Fibroblast of the conjunctiva (primary cell): ENCODE measurements at regions not wholly inside any gene's neighbourhood (a gene's known extent, or its start where the extent isn't known, plus 50 kb on each side); places are given as distances from the start of the nearest gene placed in this dataset.

Experiments used
- DNase-seq: peaks from one replicate; pipeline ENCODE4 v3.0.0-alpha.2; 2010; ENCODE audit warnings: low read depth

DNA sequence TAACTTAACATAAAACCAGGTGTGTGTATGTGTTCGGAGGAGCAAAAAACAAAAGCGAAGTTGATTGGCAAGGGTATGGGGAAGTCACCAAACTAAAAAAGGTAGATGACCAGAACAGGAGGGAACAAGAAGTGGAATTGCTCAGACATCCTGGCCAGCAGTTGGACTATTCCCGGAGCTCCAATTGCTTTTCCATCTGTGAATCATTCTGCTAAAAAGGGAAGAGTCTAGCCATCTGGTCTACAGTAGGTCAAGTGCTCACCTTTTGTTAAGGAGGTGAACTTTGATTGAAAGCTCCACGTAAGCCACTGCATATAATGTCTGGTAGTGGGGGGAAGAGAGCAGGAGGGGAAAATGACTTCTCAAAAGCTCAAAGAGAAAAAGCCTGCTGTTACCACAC is 50.0 kb upstream of the BET1 start:
- DNase-seq = no peak

DNA sequence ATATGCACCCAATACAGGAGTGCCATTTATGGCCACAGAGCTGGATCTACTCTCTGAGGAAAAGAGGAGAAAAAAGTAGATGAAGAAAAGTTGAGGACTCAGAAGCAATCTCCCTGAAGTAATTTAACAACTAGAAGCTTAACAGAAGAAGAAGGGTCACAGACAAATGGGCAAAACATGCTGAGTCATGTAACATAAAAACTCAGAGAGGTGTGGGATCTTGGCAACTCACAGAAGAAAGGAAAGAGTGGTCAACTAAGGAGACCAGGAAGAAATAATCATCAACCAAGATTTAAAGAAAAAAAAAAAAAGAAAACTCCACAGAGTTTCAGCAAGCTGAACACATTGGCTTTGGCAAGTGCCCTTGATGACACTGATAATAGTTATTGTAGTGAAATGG is 51.8 kb upstream of the BET1 start:
- DNase-seq = no peak

DNA sequence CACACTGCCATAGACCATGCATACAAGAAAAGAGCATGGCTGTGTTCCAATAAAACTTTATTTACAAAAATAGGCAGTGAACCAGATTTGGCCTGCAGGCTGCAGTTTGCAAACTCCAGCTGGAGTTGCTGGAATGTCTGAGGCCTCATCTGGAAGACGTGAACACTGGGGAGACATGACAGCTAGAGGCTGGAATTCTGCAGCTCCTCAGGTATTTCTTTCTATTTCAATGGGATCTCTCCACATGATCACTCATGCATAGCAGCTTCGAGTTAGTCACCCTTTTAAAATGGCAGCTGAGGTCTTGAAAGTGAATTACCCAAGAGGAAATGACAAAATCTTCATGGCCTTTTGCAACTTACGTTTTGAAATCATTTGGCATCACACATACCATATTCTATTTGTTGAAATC is 52.6 kb upstream of the BET1 start:
- no peak for DNase-seq

DNA sequence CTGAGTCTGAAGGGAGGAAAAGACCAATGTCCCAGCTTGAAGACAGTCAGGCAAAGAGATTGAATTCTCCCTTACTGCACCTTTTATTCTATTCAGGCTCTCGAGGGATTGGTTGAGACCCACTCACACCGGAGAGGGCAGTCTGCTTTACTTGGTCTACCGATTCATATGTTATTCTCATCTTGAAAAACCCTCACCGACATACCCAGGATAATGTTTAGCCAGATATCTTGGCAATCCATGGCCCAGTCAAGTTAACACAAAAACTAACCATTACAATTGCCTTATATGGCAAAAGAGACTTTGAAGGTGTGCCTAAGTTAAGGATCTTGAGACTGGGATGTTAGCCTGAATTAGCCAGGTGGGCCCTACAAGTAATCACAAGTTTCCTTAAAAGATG is 53.8 kb upstream of the BET1 start:
- DNase-seq = no peak

DNA sequence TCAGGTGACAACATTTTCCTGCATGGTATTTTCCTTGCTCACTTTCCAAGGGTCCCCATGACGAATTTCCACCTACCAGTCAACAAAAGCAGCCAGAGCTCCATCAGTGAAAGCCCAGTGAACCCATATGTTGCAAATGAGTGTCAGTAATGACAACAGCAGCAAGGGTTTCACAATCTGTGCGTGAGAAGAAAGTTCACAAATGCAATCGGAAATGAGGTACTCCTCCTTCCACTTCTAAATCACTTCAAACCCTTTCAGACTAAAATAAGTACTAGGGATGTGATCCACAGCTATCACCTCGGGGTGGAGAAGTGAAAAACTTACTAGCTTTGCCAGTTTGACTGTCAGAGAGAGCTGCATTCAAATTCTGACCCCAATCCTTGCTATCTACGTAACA is 55.6 kb upstream of the BET1 start:
- DNase-seq = no peak

DNA sequence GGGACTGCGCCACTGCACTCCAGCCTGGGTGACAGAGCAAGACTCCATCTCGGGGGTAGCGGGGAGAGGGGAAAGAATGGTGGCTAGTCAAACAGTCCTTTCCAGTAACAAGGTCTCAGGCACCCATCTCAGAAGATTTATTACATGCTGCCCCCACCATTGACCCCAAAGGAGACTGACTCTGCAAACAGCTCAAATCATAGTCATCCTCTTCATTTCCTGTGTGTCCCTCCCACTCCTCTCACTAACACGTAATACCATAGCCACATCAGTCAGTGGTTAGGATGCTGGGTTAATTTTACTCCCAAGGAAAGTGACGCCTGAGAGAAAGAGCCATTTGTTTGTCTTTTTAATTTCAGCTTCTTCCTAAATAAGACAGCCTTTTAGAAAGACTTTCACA is 56.6 kb upstream of the BET1 start:
- DNase-seq = no peak

DNA sequence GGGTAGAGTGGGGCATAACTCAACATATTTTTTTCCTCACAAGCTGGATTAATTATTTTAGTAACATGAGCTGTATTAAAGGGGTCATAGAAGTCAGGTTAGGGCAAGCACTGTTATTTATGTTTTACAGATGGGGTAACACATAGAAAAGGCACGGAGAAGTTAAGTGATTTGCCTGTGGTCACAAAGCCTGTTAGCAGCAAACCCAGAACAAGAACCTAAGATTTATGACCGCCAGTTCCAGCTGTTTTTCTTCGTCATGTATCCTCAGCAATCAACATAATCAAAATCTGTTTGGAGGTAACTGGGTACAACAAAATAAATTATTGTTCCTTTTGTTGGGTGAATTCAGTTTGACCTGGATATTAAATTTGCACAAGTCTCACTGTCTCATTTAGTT is 57.2 kb upstream of the BET1 start:
- DNase-seq = no peak

DNA sequence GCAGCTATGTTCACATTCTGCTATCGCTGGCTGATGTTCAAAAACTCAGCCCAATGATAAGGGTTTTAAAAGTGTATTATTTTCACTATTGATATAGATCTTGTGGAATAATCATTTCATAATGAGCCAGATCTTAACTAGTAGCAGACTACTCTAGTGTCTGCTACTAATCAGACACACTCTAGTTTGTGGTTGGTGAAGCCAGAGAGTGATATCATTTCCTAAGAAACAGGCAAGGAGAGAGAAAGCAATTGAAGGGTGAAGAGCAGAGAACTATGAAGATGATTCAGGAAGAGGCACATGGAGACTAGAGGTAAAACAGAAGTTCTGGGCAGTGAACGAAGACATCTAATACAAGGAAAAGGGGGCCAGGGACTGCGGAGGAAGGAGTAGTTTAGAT is 58.2 kb upstream of the BET1 start:
- DNase-seq = no peak

DNA sequence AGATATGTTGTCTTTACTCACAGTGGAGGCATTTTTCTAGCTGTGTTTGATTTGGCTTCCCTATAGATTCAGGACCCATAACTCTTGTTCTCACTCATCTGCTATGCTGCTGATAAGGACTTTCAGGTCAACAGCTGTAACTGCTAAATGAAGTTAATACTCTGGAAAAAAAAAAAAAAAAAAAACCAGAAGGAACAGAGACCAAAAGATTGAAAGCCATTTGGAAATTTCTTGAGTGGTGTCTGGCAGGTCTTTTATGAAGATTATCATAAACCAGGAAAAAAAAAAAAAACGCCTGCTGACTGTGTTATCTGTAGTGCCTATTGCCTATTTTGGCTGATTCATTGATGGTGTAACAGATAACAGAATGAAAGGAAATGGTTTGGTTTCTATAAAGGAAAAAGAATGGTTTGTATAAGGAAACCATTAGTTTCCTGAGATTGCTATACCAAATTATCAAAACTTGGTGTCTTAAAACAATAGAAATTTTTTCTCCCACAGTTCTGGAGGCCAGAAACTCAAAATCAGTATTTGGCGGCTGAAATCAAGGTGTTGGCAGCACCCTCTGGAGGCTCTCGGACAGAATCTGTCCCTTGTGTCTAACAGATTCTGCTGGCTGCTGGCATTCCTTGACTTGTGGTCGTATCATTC is 60.5 kb upstream of the BET1 start:
- no peak for DNase-seq

DNA sequence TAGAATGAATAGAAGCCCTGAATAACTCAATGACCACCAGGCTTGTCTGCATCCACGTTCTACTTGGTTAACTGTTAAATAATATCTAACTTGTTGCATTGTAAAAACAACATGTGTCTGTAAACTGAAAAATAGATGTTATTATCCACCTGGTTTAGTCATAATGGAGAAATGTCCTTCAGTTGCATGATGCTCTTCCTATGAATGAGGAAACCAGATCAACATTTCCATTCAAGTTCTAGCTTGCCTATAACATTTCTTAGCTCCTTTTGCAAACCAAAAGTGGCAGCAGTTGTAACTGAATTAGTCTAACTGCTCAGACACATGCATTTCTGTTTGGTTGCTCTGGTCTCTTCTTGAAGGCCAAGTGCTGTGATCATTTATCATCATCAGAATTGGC is 62.9 kb upstream of the BET1 start:
- no peak for DNase-seq

DNA sequence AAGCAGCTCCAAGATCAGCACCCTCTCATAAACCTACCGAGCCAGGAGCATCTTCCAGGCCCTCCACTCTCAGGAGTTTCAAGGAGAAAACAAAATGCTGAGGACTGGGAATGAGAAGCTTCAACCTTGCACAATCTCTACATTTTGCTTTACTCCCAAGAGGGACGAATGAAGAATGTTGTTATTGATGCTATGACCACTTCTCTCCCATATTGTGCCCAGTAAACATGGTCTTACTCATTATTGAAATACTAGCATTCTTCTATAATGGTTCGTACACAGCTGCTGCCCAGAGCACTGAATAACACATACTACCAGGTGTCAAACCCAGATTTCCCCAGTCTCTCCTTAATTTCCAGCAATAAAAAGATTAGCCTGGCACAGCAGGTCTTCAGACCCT is 63.4 kb upstream of the BET1 start:
- DNase-seq = no peak

DNA sequence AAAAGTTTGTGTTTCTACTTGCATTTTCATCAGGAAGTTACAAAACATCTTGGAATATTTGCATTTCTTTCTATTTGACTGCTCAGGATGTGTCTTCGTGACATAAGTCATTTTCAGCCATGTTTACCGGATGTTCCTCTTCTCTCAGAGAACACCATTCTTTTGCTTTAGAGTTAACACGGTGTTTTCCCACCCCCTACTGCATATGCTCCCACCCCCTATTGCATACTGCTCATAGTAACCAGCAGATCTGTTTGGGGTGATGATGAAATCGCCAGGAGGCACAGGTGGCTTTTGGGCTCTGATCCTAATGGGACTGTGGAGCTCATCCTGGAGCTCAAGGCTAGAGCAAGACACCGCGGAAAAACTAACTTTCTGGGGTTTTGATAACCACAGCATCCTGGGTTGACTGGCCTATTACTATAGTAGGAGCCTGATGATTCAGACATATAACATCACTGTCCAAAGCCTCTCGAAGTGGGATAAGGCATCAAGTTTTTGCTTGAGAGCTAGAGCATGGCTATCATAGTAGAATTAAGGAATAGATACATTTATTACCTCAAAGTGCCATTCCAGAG is 65.1 kb upstream of the BET1 start:
- DNase-seq = no peak

DNA sequence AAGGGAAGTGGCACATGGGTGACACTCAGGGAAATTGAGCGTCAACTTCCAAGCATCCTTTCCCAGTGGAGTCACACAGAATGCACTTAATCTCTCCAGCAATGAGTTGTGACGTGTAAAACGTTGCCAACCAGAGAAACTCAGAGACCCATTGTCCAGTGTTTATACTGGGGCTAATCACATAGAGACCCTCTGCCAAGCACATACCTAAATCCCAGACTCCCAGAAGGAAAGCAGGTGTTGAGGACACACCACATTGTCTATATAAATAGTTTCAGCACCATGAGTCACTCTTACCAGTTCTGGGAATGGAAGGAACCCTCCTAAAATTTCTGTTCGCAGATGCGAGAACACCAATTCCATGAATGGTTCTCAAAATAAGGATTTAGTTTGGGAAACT is 76.4 kb upstream of the BET1 start:
- DNase-seq = no peak

DNA sequence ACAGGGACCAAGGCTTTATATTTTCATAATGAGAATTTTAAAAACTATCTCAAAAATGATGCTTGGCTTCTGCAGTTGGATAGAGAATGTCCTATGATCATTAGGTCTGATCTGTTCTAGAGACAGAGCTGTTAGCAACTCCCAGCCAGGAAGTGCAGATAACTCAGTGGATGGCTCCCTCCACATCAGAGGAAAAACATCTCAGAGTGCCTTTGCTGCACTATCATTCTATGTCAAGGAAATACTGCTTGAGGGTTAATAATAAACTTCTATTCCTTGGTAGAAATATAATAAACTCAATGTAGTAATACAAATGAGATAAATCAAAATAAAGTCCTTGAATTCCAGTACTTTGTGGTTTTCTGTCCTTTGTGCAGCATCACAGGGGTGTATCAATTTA is 78.0 kb upstream of the BET1 start:
- DNase-seq = no peak

DNA sequence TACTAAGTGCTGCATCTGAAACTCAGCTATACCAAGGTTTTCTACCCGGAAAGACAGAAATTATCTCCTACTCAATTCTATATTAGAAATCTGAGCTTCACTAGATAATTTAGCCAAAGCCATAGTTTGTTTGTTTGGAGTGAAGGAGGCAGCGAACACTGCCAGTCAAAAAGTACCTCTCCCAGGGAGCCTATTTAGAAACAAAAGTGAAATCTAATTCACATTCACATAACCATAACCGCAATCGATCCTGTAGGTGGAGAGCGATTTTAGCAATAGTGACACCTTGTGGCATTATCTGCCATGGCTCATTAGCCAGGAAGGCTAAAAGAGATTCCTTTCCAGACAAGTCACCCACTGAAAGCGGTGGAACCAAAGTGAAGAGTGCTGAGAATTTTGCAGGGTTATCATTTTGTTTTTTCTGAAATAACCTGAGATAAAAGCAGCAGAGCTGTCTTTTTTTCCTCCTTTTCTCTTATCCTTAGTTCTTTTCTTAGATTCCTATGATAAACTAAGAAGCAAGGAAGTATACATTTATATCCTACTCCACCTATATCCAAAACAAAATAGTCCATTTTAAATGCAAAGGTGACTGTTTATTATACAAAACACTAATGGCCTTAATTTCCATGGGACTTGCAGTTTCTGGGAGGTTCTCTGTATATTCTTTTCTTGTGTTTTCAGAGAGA is 83.7 kb upstream of the BET1 start:
- DNase-seq = peak; percentile 57

DNA sequence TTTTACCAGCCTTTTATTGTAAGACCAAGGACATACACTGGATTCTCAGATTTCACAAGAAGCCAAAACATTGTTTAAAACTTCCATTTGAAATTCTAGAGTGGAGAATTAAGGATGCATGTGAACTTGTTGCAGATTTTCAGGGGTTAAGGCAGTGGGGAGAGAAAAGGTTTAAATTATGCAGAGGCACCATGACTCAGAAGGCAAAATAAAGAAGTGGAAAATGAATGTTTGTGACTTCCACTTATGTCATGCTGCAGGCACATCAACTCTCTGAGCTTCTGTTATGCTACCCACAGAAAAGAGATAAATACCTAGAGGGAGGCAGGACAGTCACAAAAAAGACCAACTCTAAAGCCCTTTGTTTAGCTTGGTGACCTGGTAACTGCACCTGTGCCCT is 84.4 kb upstream of the BET1 start:
- DNase-seq = no peak

DNA sequence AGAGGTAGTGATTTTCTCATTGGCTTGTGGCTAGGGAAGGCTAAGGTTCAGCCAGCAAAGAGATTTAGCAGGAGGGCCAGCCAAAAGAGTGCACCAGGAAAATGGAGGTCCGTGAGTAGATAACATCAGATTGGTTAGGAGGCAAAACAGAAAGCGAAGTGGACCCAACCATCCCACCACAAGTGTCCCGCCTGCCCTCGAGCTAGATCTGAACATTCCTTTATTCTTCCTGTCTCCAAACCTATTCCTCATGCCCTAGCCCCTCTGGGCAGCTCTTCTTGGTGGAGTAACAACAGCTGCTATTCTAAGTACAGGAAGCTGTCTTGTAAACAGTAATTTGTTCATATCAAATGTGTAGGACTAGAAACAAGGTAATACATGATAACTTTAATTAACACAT is 85.7 kb upstream of the BET1 start:
- DNase-seq = no peak

DNA sequence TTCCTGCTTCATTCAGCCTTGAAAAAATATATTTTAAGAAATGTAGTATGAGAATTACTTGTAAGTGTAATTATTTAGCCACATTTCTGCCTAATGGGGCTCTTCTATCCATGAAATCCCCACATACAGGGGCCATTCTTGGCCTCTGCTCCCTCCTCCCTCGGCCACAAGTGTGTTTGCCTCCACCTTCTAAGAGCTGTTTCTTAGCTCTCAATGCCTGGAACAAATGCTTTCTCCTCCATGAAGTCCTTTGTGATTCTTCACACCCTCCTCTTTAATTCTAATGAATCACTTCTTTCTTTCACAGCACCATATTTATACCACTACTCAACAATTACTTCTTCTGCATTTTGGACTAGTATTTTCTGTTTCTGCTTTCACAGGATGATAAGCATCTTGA is 88.8 kb upstream of the BET1 start:
- DNase-seq = no peak

DNA sequence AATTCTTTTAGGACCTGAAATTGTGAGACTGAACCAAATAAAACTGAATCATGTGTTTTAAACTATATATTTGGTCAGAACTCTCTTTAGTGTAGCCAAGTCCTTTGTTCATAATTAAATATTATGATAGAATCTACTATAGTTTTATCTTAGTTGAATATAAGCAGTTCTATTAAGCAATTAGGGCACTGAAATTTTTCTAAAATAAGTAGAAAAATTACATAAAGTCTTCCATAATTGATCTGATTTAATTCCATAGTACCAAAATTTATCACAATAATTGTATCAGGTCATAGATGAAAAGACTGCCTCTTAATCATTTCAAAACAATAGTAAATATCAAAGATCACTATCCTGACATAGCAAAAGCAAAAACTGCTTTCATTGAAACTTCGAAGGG is 90.1 kb upstream of the BET1 start:
- DNase-seq = no peak

DNA sequence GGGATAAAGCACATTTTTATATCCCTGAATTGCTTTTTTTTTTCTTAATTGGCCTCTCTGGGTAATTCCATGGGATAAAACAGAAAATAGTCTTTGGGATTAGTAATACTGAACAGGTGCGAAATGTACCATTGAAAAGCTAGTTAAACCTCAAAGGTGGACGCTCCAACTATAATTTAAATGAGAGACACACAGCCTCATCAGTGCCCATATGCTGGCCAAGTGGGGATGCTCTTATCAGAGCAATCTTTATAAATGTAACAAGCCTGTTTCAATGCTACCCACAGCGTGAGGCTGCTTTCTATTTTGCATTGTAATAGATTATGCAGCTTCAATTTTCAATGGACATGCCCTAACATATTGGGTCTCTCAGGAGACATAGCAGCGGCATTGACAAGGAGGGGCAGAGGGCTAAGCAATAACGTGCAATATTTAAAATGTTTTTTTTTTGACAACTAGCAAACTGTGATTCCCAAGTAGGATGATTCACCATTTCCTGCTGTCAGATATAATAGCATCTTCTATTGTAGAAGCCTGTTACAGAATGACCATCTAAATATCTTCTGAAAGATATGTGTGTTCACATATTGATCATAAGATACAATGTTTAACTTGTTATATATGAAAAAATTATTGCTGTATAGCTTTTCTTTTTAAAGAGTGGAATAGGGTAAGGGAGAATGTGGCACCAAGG is 91.3 kb upstream of the BET1 start:
- no peak for DNase-seq

DNA sequence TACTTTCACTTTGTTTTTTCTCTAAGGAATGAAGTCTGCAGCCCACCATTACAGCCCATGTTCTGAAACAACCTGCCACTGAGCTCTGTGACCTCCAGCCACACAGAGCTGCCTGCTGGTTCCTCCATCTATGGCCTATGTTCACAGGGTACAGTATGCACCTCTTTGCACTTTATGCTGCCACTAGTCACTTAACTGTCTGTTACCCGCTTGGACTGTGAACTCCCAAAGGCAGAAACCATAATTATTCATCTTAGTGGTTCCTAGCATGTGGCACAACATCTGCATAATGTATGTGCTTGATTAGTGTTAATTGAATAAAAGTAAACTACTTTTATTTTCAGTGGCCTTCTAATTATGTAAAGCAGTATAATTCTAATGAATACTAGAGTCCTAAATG is 95.5 kb upstream of the BET1 start:
- no peak for DNase-seq

DNA sequence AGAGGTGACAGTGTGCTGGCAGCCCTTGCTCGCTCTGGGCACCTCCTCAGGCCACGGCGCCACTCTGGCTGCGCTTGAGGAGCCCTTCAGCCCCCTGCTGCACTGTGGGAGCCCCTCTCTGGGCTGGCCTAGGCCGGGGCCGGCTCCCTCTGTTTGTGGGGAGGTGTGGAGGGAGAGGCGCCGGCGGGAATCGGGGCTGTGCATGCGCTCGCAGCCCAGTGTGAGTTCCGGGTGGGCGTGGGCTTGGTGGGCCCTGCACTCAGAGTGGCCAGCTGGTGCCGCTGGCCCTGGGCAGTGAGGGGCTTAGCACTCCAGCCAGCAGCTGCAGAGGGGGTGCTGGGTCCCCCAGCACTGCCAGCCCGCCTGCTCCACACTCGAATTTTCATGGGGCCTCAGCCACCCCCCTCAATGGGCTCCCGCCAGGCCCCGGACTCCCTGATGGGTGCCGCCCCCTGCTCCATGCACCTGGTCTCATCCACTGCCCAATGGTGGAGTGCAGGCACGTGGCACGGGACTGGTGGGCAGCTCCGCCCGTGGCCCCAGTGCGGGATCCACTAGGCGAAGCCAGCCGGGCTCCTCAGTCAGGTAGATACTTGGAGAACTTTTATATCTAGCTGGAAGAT is 96.7 kb upstream of the BET1 start:
- no peak for DNase-seq

DNA sequence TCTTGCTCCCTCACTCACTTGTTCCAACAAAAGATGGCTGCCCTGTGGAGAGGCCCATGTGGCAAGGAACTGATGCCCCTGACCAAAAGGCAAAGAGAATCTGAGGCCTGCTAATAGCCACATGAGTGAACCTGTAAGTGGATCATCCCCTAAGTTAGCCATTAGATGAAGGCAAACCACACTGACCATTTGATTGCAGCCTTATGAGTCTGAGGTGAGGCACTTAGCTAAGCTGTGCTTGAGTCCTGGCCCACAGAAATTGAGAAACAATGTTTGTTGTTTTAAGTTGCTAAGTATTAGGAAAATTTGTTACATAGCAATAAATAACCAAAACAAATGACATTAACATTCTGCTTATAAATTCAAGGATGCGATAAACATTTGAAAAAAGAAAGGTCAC is 100.1 kb upstream of the BET1 start:
- DNase-seq = no peak
